ENCODE measurements at regions not wholly inside any gene's neighbourhood (a gene's known extent, or its start where the extent isn't known, plus 50 kb on each side); places are given as distances from the start of the nearest gene placed in this dataset.
A peak's percentile ranks its signal among the peaks of the same experiment; 100 is the strongest.

DNA sequence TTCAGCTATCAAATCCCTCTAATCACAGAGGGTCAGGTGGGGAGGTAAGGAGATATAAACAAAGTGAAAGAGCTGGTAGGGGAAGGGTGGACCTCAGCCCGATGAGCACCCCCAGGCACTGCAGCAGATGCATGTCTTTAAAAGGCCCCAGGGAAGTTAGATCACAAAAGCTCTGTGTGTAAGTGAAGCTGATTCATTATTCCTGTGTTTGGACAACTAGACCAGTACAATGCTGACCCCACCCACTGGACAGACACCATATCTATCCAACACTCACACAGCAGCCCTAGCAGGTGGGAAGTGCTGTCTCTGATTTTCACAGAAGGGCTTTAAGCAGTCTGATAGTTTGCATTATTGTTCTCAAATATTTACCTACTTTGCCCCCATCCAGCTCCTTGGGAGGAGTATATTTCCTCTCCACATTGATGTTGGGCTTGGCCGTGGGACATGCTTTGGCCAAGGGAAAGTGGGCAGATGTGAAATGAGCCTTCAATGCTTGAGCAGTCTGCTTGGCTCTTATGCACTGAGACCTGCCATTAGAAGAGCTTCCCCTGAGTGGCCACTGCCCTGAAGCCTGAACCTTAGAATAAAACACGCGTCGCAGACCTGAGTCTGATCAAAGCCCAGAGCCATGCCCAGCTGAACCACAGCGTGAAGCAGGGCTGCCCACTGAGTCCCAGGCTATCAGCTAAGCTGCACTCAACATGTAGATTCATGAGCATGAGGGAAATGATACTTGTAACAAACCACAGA lies 111.4 kb downstream of the COPS8 start:
- TF ChIP-seq, protein P1, sequence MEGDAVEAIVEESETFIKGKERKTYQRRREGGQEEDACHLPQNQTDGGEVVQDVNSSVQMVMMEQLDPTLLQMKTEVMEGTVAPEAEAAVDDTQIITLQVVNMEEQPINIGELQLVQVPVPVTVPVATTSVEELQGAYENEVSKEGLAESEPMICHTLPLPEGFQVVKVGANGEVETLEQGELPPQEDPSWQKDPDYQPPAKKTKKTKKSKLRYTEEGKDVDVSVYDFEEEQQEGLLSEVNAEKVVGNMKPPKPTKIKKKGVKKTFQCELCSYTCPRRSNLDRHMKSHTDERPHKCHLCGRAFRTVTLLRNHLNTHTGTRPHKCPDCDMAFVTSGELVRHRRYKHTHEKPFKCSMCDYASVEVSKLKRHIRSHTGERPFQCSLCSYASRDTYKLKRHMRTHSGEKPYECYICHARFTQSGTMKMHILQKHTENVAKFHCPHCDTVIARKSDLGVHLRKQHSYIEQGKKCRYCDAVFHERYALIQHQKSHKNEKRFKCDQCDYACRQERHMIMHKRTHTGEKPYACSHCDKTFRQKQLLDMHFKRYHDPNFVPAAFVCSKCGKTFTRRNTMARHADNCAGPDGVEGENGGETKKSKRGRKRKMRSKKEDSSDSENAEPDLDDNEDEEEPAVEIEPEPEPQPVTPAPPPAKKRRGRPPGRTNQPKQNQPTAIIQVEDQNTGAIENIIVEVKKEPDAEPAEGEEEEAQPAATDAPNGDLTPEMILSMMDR (IDR thresholded peaks at IDR 0.05): no peak
- DNase-seq: no peak
- Histone ChIP-seq H3K27me3 (ENCODE audit: low read depth) (no peaks in the 10 kb centered on the region), H3K36me3 (no peaks in the 10 kb centered on the region), H3K4me3 (no peak overlapping the region), H3K27ac (peak overlapping the region; percentile 18), H3K4me1 (no peaks in the 10 kb centered on the region), H3K9me3 (no peaks in the 10 kb centered on the region)
- no peak for ATAC-seq
- intact Hi-C loops (cut with DNase I): no loop called here

DNA sequence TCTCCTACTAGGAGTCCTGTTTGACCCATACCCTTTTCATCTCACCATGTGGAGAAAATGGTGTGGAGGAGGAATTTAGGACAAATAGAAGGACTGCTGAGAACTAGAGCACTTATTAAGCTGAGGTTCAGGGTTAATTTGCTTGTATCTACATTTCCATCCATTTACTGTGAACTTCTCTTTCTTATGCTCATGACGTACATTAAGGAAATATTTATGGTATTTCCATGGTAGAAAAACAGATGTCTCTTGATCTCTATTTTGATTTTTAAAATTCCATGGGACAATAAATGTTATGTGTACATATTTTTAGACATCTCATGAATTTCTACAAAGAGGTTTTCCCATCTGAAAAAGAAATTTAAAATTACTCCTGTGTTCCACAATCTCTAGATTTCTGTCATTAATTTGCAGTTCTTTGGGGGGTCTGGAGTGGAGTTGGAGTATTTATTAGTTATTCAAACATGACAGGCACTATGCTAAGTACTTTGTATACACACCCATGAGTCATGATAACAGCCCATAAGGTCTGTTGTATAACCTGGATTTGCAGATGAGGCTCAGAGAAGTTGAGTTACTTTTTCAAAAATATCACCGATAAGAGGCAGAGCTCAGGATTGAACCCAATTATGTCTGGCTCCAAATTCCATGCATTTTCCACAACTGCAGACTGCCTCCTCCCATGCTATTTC lies 112.6 kb downstream of the COPS8 start:
- Histone ChIP-seq H3K4me1 (no peaks in the 10 kb centered on the region), H3K9me3 (no peaks in the 10 kb centered on the region), H3K36me3 (no peaks in the 10 kb centered on the region), H3K4me3 (no peak overlapping the region), H3K27me3 (ENCODE audit: low read depth) (no peaks in the 10 kb centered on the region), H3K27ac (no peak overlapping the region)
- intact Hi-C loops (cut with DNase I): no loop called here
- TF ChIP-seq, protein P1 (IDR thresholded peaks at IDR 0.05): no peak
- ATAC-seq (no peak), DNase-seq (no peak)

DNA sequence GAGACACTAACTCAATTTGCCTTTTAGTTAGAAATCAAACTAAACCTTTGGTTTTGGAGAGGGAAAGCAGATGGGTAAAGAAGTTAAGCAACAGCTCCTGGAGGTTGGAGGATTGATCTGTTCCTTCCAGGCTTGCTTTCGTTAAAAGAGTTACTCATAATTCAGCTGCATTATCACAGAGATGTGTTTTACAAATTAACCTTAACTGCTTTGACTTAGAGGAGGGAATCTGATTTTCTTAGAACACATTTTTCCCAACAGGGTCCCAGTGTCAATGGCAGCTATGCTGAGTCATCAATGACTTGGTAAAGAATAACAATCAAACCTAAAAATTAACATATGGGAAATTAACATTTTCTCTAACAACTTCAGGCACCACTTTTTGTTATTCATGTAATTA lies 113.4 kb downstream of the COPS8 start:
- intact Hi-C loops (cut with DNase I): no loop called here
- no peaks in the 10 kb centered on the region for H3K9me3 ChIP-seq
- TF ChIP-seq, protein P1 (IDR thresholded peaks at IDR 0.05): no peak
- H3K4me1 ChIP-seq: no peaks in the 10 kb centered on the region
- no peak overlapping the region for H3K27ac ChIP-seq
- ATAC-seq (no peak), DNase-seq (no peak)
- H3K36me3 ChIP-seq: no peaks in the 10 kb centered on the region
- H3K4me3 ChIP-seq: no peak overlapping the region
- no peaks in the 10 kb centered on the region for H3K27me3 ChIP-seq (ENCODE audit: low read depth)

DNA sequence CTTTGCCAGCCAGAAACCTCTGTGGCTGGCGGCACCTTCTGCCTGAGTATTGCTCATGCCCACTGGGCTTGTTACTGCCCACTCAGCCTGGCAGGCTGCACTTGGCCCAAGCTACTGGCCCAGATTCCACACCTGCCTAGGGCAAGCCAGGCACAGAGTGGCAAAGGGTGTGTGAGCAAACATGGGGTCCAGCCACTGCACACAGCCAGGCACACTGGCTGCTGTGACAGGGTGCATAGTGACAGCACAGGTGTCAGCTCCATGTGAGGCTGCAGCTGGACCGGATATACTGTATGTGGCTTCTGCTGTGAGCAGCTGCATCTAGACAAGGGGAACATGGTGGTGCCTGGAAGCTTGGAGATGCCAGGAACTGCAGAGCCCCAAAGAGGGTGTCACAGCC lies 113.9 kb downstream of the COPS8 start:
- DNase-seq (no peak), ATAC-seq (peak in 1 of 2 donors; percentile 6)
- Histone ChIP-seq H3K27ac (no peak overlapping the region), H3K27me3 (ENCODE audit: low read depth) (no peaks in the 10 kb centered on the region), H3K4me3 (no peak overlapping the region), H3K36me3 (no peaks in the 10 kb centered on the region), H3K9me3 (no peaks in the 10 kb centered on the region), H3K4me1 (peaks cover 1% of the 10 kb centered on the region)
- intact Hi-C loops (cut with DNase I): no loop called here
- TF ChIP-seq, protein P1 (IDR thresholded peaks at IDR 0.05): no peak

DNA sequence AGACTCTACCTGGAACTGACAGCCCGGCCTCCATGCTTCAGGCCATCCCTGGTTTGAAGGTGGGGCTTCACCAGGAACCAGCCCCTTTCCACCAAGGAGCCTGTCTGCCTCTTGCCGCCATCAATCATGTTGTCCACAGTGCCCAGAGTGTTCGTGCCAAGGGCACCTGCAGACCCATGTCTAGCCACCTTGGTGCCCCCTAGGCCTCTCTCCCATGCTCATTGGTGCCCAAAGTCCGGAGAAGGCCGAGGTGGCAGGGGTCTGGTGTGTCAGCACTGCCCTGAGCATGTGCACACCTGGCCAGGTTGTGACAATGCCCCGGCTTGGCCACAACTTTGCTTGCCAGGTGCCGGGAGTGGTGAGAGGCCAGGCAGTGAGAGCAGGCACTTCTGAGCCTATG lies 114.8 kb downstream of the COPS8 start:
- Histone ChIP-seq H3K9me3 (no peaks in the 10 kb centered on the region), H3K4me3 (no peak overlapping the region), H3K27ac (no peak overlapping the region), H3K4me1 (peaks cover 9% of the 10 kb centered on the region), H3K27me3 (ENCODE audit: low read depth) (no peaks in the 10 kb centered on the region), H3K36me3 (no peaks in the 10 kb centered on the region)
- ATAC-seq (no peak), DNase-seq (no peak)
- intact Hi-C loops (cut with DNase I): no loop called here
- TF ChIP-seq, protein P1 (IDR thresholded peaks at IDR 0.05): no peak

Measured in lower lobe of right lung (tissue), 2 donors.